Astrocyte of the spinal cord (primary cell): ENCODE measurements at regions not wholly inside any gene's neighbourhood (a gene's known extent, or its start where the extent isn't known, plus 50 kb on each side); places are given as distances from the start of the nearest gene placed in this dataset.

Experiments used
- DNase-seq: peaks from one replicate; pipeline ENCODE4 v3.0.0; 2011; ENCODE audit warnings: low read depth, low spot score
- H3K4me3 ChIP-seq: 2 replicates; pipeline ENCODE4 v1.5.1; 2011; ENCODE audit warnings: low read depth, mild to moderate bottlenecking, low read length, moderate library complexity
- CTCF ChIP-seq: IDR thresholded peaks from 2 replicates; pipeline ENCODE4 v1.5.1; 2012; ENCODE audit warnings: low read depth, mild to moderate bottlenecking, low read length, inconsistent platforms
- in situ Hi-C: cut with HindIII; loops from 2 replicates; pipeline ENCODE4 v1.10.0; 2017; ENCODE audit warnings: low sequenced_read_pairs

- in situ Hi-C loops = no loop called here
- no peak for DNase-seq
- H3K4me3 ChIP-seq = no peak overlapping the region
- no peak for TF ChIP-seq CTCF
Observed at GRCh38 chr22:48093981-48094380, 1331.5 kb downstream of the TBC1D22A start.

- no peak for TF ChIP-seq CTCF
- H3K4me3 ChIP-seq = no peak overlapping the region
- no peak for DNase-seq
- in situ Hi-C loops = no loop called here
Observed at GRCh38 chr22:48092866-48093265, 1330.4 kb downstream of the TBC1D22A start.

- in situ Hi-C loops = no loop called here
- no peak for DNase-seq
- no peak overlapping the region for H3K4me3 ChIP-seq
- TF ChIP-seq CTCF = no peak
Observed at GRCh38 chr22:48091656-48092223, 1329.3 kb downstream of the TBC1D22A start.

- DNase-seq = no peak
- in situ Hi-C loops = no loop called here
- no peak for TF ChIP-seq CTCF
- H3K4me3 ChIP-seq = no peak overlapping the region
Observed at GRCh38 chr22:48091060-48091650, 1328.7 kb downstream of the TBC1D22A start.

- in situ Hi-C loops = no loop called here
- TF ChIP-seq CTCF = no peak
- no peak overlapping the region for H3K4me3 ChIP-seq
- DNase-seq = no peak
Observed at GRCh38 chr22:48090332-48090672, 1327.9 kb downstream of the TBC1D22A start.

GRCh38 chr22:48089601-48090331 is 1327.3 kb downstream of the TBC1D22A start:
- in situ Hi-C loops = no loop called here
- no peak overlapping the region for H3K4me3 ChIP-seq
- DNase-seq = no peak
- no peak for TF ChIP-seq CTCF
